ENCODE measurements at regions not wholly inside any gene's neighbourhood (a gene's known extent, or its start where the extent isn't known, plus 50 kb on each side); places are given as distances from the start of the nearest gene placed in this dataset.

DNA sequence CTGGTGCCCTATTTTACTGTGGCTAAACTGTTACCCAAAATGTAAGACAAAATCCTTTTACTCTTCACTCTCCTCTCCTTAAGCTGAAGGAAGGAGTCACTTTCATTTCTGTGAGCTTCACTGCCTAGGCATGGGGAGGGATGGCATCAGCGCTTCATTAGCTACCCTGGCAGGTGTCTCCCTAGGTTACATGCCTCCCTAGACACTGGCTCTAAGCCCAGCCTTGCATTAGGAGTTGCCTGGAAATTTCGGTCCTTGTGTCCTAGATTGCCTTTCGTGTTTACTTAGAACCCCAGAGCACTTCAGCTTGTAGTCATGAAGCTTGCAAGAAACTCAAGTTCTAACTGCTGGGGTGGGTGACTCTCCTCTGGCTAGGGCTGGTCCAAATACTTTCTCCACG lies 520.5 kb upstream of the STXBP6 start:
- ATAC-seq (no peak), DNase-seq (ENCODE audit: low spot score) (no peak)
- intact Hi-C loops (cut with DNase I), result no loop called here

DNA sequence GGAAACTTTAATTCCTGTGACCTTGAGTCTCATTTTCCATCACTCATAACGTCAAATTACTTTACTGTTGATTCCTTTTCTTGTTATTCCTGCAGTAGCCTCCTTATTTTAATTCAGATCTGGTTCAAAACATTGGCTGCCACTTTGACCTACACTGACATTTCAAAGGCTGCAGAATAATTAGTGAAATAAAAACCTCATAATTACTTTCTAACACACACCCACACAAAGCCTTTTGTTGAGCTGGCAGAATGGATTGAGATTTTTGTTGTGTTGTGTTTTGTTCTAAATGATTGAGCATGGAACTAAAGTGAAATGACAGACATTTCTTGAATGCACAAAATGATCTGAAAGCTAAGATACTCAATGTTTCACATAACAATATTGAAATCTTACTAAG lies 507.5 kb upstream of the STXBP6 start:
- ATAC-seq (no peak), DNase-seq (ENCODE audit: low spot score) (no peak)

DNA sequence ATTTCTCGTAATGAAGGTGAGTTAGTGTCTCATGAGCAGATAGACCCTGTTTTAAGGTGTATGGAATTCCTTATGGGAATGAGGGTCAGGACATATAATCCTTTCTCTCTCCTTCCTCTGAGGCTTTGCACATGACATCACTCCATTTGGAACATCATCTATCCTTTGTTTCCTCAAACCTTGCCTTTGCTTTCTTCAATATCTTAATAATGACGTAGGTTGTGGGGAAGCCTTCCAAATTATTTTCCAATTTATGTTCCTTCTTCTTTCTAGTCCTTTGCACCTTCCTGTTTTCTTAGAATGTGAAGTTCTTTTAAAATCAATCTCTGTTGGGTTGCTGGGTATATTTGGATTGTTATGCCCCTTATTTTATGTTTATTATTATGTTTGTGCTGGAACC lies 502.9 kb upstream of the STXBP6 start:
- intact Hi-C loops (cut with DNase I), result no loop called here
- no peak for DNase-seq (ENCODE audit: low spot score)
- ATAC-seq, result no peak

More for the DNA sequence above, 507.5 kb upstream of the STXBP6 start:
- intact Hi-C loops (cut with DNase I), result no loop called here

DNA sequence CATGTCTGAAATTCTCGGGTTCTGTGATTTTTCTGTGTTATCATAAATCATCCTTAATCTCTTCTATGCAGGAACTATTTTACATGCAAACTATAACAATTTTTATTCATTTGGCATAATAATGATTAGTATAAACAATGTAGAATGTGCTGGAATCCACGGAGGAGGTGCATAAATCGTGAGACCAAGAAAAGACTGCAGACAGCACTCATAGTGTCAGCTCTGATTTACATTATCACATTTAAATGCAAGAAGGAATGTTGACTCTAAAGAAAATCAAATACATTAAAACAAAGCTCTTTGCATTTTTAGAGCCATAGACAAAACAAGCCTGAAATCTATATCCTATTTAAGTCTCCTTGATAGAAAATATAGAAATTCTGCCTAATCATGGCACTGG lies 501.7 kb upstream of the STXBP6 start:
- DNase-seq (ENCODE audit: low spot score) (no peak), ATAC-seq (no peak)
- intact Hi-C loops (cut with DNase I), result no loop called here

GRCh38 chr14:25546826-25547225 lies 496.9 kb upstream of the STXBP6 start:
- intact Hi-C loops (cut with DNase I), result no loop called here
- DNase-seq (ENCODE audit: low spot score), result no peak
- ATAC-seq, result no peak

- ATAC-seq (no peak), DNase-seq (ENCODE audit: low spot score) (no peak)
- intact Hi-C loops (cut with DNase I), result no loop called here
Observed at GRCh38 chr14:25537846-25538455, 488.0 kb upstream of the STXBP6 start.

DNA sequence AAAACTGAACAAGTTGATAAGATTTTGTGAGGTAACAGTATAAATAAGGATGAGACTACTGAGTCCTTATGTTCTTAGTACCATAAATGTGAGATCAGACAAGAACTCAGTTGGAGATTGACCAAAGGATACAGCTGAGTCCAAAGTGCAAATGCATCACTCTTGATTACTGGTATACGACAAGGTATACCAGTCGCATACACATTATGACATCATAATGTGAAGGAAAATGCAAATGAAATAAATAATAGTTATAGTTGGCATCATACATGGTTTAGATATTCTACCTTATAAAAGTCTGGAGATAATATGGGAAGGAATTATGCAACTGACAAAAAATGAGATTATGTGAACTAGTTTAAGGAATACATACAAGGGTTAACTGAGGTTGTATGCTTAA lies 476.3 kb upstream of the STXBP6 start:
- DNase-seq (ENCODE audit: low spot score) (no peak), ATAC-seq (no peak)
- intact Hi-C loops (cut with DNase I), result no loop called here

GRCh38 chr14:25522926-25523325 lies 473.0 kb upstream of the STXBP6 start:
- no peak for DNase-seq (ENCODE audit: low spot score)
- ATAC-seq, result no peak
- intact Hi-C loops (cut with DNase I), result no loop called here

GRCh38 chr14:25522116-25522515 lies 472.2 kb upstream of the STXBP6 start:
- DNase-seq (ENCODE audit: low spot score) (no peak), ATAC-seq (no peak)
- intact Hi-C loops (cut with DNase I), result no loop called here

GRCh38 chr14:25521616-25522015 lies 471.7 kb upstream of the STXBP6 start:
- intact Hi-C loops (cut with DNase I), result no loop called here

GRCh38 chr14:25520821-25521220 lies 470.9 kb upstream of the STXBP6 start:
- DNase-seq (ENCODE audit: low spot score), result no peak
- intact Hi-C loops (cut with DNase I), result no loop called here
- ATAC-seq, result no peak

More at GRCh38 chr14:25521616-25522015, 471.7 kb upstream of the STXBP6 start:
- no peak for ATAC-seq
- DNase-seq (ENCODE audit: low spot score), result no peak

DNA sequence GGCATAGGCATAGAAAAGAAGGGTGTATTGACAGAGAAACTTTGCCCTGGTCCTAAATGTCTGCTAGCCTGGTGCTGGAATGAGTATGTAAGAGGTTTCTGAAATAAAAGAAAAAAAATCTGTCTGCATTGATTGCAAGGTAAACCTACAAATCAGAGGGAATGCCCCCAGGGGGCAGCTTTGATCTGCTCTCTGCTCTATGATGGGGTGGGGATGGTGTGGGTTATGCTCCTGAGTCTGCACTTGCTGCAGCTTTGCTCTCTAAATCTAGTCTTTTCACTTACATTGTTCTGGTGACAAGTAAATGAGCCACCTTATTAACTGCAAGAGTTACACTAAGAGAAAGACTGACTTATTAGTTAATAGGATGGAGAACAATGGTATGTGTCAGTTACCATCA lies 468.4 kb upstream of the STXBP6 start:
- ATAC-seq (no peak), DNase-seq (ENCODE audit: low spot score) (no peak)
- intact Hi-C loops (cut with DNase I), result no loop called here

GRCh38 chr14:25516838-25517237 lies 466.9 kb upstream of the STXBP6 start:
- intact Hi-C loops (cut with DNase I), result no loop called here
- no peak for DNase-seq (ENCODE audit: low spot score)
- no peak for ATAC-seq

GRCh38 chr14:25508845-25509244 lies 458.9 kb upstream of the STXBP6 start:
- no peak for DNase-seq (ENCODE audit: low spot score)
- intact Hi-C loops (cut with DNase I), result no loop called here
- ATAC-seq, result no peak

GRCh38 chr14:25501749-25502148 lies 451.8 kb upstream of the STXBP6 start:
- ATAC-seq, result no peak

GRCh38 chr14:25488961-25489360 lies 439.0 kb upstream of the STXBP6 start:
- intact Hi-C loops (cut with DNase I), result no loop called here
- ATAC-seq (no peak), DNase-seq (ENCODE audit: low spot score) (no peak)

More at GRCh38 chr14:25501749-25502148, 451.8 kb upstream of the STXBP6 start:
- intact Hi-C loops (cut with DNase I), result no loop called here
- no peak for DNase-seq (ENCODE audit: low spot score)

DNA sequence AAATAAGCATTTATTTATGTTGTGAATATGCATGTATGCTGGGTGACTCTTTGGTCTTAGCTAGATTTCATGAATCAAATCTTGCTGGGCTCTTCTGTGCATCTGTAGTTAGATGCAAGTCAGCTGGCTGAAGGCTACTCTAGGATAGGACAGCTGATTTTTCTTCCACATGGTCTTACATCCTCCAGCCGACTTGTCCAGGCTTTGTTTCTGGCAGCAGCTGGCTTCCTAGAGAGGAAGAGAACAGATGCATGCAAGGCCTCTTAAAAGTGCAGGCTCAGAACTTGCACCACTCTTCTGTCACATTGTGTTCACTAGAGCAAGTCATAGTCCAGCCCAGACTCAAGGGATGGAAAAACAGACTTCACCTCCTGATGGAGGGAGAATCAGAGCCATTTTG lies 435.4 kb upstream of the STXBP6 start:
- no peak for ATAC-seq
- no peak for DNase-seq (ENCODE audit: low spot score)
- intact Hi-C loops (cut with DNase I), result no loop called here

DNA sequence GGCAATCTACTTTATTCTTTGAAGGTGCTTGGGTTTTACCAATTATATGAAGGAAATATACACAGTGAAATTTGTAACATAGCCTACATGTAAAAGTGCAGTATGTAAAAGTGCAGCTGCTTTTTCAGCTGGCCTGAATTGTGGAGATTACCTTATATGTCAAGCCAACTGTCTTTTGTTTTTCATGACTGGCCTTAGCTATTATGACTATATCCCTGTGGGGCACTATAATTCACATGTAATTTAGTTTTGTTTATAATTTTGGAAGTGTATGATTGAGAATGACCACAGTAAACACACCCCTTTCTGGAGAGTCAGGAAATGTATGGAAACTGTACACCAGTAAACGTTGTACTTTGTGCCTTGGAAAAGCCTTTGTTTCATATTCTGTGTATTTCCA lies 435.0 kb upstream of the STXBP6 start:
- no peak for ATAC-seq
- DNase-seq (ENCODE audit: low spot score), result no peak
- intact Hi-C loops (cut with DNase I), result no loop called here

- ATAC-seq (no peak), DNase-seq (ENCODE audit: low spot score) (no peak)
- intact Hi-C loops (cut with DNase I), result no loop called here
Observed at GRCh38 chr14:25484235-25484634, 434.3 kb upstream of the STXBP6 start.

- DNase-seq (ENCODE audit: low spot score) (no peak), ATAC-seq (no peak)
- intact Hi-C loops (cut with DNase I), result no loop called here
Observed at GRCh38 chr14:25477316-25478098, 427.6 kb upstream of the STXBP6 start.

DNA sequence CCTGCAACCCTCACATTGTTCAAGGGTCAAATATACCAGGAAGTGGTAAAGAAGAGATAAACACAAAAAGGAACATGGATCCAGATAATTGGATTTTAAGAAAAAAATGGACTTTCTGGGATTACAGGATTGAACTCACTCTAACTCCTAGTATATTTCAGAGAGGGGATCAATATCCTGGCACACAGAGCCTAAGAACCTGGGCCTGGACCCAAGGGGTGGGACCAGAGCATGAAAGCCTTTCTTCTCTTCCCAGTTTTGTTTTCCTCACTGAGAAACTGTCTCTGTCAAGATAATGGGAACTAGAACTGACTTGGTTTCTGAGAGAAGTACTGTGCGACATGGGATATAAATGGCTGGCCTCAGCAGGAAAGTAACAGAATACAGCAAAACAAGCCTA lies 422.8 kb upstream of the STXBP6 start:
- intact Hi-C loops (cut with DNase I), result no loop called here
- ATAC-seq, result no peak
- no peak for DNase-seq (ENCODE audit: low spot score)

Measured in sciatic nerve (tissue), 2 donors.